ENCODE measurements at regions not wholly inside any gene's neighbourhood (a gene's known extent, or its start where the extent isn't known, plus 50 kb on each side); places are given as distances from the start of the nearest gene placed in this dataset.
"Not testable (repeated sequence)": the region's sequence is repeated elsewhere in the genome, so short reads cannot be mapped to it uniquely, and the experiment has no call there.

GRCh38 chr9:124149992-124150391 lies 107.8 kb upstream of the NEK6 start:
- DNase-seq (ENCODE audit: low spot score) = no peak
- no peak for ATAC-seq (ENCODE audit: low FRiP score)
- no peak for TF ChIP-seq CTCF (IDR thresholded peaks at IDR 0.05)

- no peak for ATAC-seq (ENCODE audit: low FRiP score)
- DNase-seq (ENCODE audit: low spot score) = no peak
- TF ChIP-seq CTCF (IDR thresholded peaks at IDR 0.05) = no peak
Observed at GRCh38 chr9:124163760-124164255, 93.9 kb upstream of the NEK6 start.

DNA sequence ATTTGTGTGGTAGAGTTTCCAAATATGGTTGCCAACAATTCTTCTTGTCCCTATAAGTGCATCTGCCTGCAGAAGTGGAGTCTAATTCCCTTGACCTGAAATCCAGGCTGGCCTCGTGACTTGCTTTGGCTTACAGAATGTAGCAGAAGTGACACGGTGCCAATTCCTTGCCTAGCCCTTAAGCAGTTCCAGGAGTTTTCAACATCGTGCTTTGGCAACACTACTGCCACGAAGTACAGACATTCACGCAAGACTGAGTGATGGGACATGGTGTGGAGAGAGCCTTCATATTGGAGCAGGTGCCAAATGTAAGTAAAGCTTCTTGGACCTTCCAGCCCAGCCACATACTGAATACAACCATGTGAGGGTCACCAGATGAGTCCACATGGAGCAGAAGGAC lies 92.9 kb upstream of the NEK6 start:
- DNase-seq (ENCODE audit: low spot score) (no peak), ATAC-seq (ENCODE audit: low FRiP score) (no peak)

GRCh38 chr9:124174433-124174832 lies 83.3 kb upstream of the NEK6 start:
- no peak for TF ChIP-seq CTCF (IDR thresholded peaks at IDR 0.05)
- no peak for DNase-seq (ENCODE audit: low spot score)
- no peak for ATAC-seq (ENCODE audit: low FRiP score)

More for the DNA sequence above, 92.9 kb upstream of the NEK6 start:
- TF ChIP-seq CTCF (IDR thresholded peaks at IDR 0.05) = no peak

DNA sequence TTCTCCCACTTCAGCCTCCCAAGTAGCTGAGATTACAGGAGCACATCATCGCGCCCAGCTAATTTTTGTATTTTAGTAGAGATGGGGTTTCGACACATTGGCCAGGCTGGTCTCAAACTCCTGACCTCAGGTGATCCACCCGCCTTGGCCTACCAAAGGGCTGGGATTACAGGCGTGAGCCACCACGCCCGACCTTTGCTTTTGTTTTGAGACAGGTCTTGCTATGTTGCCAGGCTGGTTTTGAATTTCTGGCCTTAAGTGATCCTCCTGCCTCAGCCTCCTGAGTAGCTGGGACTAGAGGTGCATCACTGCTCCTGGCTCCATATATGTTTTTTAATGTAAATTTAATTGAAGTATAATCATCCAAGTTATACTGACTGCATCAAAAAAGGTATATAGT lies 80.2 kb upstream of the NEK6 start:
- not testable (repeated sequence) for ATAC-seq (ENCODE audit: low FRiP score); DNase-seq (ENCODE audit: low spot score)

GRCh38 chr9:124179196-124180071 lies 78.3 kb upstream of the NEK6 start:
- ATAC-seq (ENCODE audit: low FRiP score) = no peak
- DNase-seq (ENCODE audit: low spot score) = no peak
- no peak for TF ChIP-seq CTCF (IDR thresholded peaks at IDR 0.05)

DNA sequence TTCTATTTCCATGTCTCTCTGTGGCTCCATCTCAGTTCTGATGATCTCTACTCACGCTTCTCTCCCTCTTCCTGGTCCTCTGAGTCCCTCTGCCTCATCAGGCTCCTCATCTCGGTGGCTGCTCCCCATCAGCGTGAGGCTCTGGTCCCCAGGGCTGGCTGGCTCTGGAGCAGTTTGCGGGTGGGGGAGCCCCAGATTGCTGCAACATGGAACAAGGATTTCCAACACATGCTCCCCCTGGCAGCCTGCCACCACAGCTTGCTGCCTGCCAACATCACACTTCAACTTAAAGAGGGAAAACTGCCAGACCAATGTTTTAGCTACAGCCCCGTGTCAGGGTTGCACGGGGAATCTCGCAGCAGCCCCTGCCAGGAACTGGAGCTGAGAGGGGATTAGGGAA lies 77.2 kb upstream of the NEK6 start:
- ATAC-seq (ENCODE audit: low FRiP score) (no peak), DNase-seq (ENCODE audit: low spot score) (no peak)
- no peak for TF ChIP-seq CTCF (IDR thresholded peaks at IDR 0.05)
